ENCODE measurements at regions not wholly inside any gene's neighbourhood (a gene's known extent, or its start where the extent isn't known, plus 50 kb on each side); places are given as distances from the start of the nearest gene placed in this dataset.

DNA sequence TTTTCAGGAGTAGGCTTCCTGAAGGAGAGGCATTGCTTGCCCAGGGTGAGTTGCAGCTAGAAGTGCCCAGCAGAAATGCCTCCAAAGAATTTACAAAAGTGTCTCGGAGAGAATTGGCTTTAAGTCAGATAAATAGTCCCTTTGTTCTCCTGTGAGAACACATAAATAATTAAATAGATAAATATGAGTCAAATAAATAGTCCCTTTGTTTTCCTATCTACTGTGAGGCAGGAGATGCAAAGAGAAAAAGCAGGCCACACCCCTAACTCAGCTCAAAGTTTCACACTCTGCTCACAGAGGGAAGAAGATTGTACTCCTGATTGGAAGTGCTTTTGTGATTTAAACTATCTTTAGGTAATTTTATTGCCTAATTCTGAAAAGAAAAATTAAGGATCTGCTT is 180.7 kb upstream of the PRSS16 start:
- Histone ChIP-seq H2AFZ (ENCODE audit: control insufficient read depth, low read depth, low read length) (no peak overlapping the region), H3K9me3 (replicated peaks; ENCODE audit: control insufficient read depth, insufficient read depth, low read length) (no peaks in the 10 kb centered on the region), H3K9ac (ENCODE audit: control insufficient read depth, insufficient read depth, low read length) (no peak overlapping the region), H3K27ac (ENCODE audit: control insufficient read depth, insufficient read depth) (no peak overlapping the region), H3K4me1 (ENCODE audit: control insufficient read depth, insufficient read depth, low read length) (no peaks in the 10 kb centered on the region), H4K20me1 (ENCODE audit: control insufficient read depth, insufficient read depth) (no peaks in the 10 kb centered on the region), H3K79me2 (ENCODE audit: control insufficient read depth, insufficient read depth, low read length) (no peaks in the 10 kb centered on the region), H3K36me3 (ENCODE audit: control insufficient read depth in 2 of 2, insufficient read depth in 2 of 2, low read length in 1 of 2) (no peaks in the 10 kb centered on the region), H3K4me2 (ENCODE audit: control insufficient read depth, insufficient read depth) (no peak overlapping the region), H3K4me3 (no peak overlapping the region), H3K27me3 (replicated peaks in 1 of 2; ENCODE audit: control insufficient read depth in 2 of 2, insufficient read depth in 2 of 2, low read length in 1 of 2) (no peaks in the 10 kb centered on the region)
- in situ Hi-C loops (cut with MboI) (no loop called here), intact Hi-C loops (cut with micrococcal nuclease; ENCODE audit: unreplicated experiment) (no loop called here)
- DNase-seq (ENCODE audit: low read depth, low spot score): no peak
- FAIRE-seq: no peak
- ChIA-PET RAD21 (ENCODE audit: unreplicated experiment) (no interaction called here), CTCF (interaction anchor here (0.8 kb wide), 1 partner anchor 14 kb away, joined by 3 read pairs; no protein-coding TSS in a partner anchor), POLR2A (interaction anchor here (0.8 to 1.3 kb wide), 3 partner anchors 21 to 32 kb away, joined by 3 read pairs; no protein-coding TSS in a partner anchor), SMC1A (ENCODE audit: uncharacterized antibody, unreplicated experiment) (interaction anchor here (0.6 to 2.4 kb wide), 2 partner anchors 12 to 819 kb away, joined by 3 to 10 read pairs; no protein-coding TSS in a partner anchor)
- WGBS (ENCODE audit: insufficient coverage, insufficient replicate concordance, low lambda C conversion rate, missing lambda C conversion rate): 43% methylated on average over 1 of the region's 1 CpG
- TF ChIP-seq NBN (IDR thresholded peaks at IDR 0.05) (no peak), SUZ12 (IDR thresholded peaks at IDR 0.05; ENCODE audit: unreplicated experiment) (no peak), IKZF1 (conservative IDR thresholded peaks at IDR 0.05) (no peak), STAT3 (IDR thresholded peaks at IDR 0.05; ENCODE audit: low read depth, low read length) (no peak), SUPT20H (IDR thresholded peaks at IDR 0.05; ENCODE audit: borderline replicate concordance, control insufficient read depth, low read depth, low read length) (no peak)
- TF ChIP-seq, protein P1, sequence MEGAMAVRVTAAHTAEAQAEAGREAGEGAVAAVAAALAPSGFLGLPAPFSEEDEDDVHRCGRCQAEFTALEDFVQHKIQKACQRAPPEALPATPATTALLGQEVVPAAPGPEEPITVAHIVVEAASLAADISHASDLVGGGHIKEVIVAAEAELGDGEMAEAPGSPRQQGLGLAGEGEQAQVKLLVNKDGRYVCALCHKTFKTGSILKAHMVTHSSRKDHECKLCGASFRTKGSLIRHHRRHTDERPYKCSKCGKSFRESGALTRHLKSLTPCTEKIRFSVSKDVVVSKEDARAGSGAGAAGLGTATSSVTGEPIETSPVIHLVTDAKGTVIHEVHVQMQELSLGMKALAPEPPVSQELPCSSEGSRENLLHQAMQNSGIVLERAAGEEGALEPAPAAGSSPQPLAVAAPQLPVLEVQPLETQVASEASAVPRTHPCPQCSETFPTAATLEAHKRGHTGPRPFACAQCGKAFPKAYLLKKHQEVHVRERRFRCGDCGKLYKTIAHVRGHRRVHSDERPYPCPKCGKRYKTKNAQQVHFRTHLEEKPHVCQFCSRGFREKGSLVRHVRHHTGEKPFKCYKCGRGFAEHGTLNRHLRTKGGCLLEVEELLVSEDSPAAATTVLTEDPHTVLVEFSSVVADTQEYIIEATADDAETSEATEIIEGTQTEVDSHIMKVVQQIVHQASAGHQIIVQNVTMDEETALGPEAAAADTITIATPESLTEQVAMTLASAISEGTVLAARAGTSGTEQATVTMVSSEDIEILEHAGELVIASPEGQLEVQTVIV (IDR thresholded peaks at IDR 0.05; ENCODE audit: borderline replicate concordance, partially characterized antibody): no peak
- no peak for ATAC-seq
- BruUV-seq (replicated peaks): no TSS peak
